HG03103 (cell line): ENCODE measurements at regions not wholly inside any gene's neighbourhood (a gene's known extent, or its start where the extent isn't known, plus 50 kb on each side); places are given as distances from the start of the nearest gene placed in this dataset.

Experiments
- ATAC-seq: cut with Tn5 transposase; IDR thresholded peaks from one replicate; pipeline ENCODE4 v1.9.1; 2021; ENCODE audit warnings: low read depth; ENCODE audit not compliant: unreplicated experiment

GRCh38 chr9:78557540-78557939, 260.6 kb downstream of the PSAT1 start:
- ATAC-seq = no peak

GRCh38 chr9:78559449-78559885, 262.5 kb downstream of the PSAT1 start:
- ATAC-seq = no peak

GRCh38 chr9:78562021-78562420, 265.1 kb downstream of the PSAT1 start:
- no peak for ATAC-seq

- no peak for ATAC-seq
These were observed 266.3 kb downstream of the PSAT1 start for GRCh38 chr9:78563269-78563668.

- no peak for ATAC-seq
These were observed 268.6 kb downstream of the PSAT1 start for GRCh38 chr9:78565481-78565880.

GRCh38 chr9:78566521-78566920, 269.6 kb downstream of the PSAT1 start:
- no peak for ATAC-seq

- no peak for ATAC-seq
These were observed 270.2 kb downstream of the PSAT1 start for GRCh38 chr9:78566948-78567675.

- no peak for ATAC-seq
These were observed 270.8 kb downstream of the PSAT1 start for GRCh38 chr9:78567693-78568092.

GRCh38 chr9:78568774-78569173, 271.8 kb downstream of the PSAT1 start:
- no peak for ATAC-seq

- ATAC-seq = no peak
These were observed 275.3 kb downstream of the PSAT1 start for GRCh38 chr9:78572266-78572665.

- no peak for ATAC-seq
These were observed 276.3 kb downstream of the PSAT1 start for GRCh38 chr9:78573205-78573604.

GRCh38 chr9:78573669-78574068, 276.7 kb downstream of the PSAT1 start:
- ATAC-seq = no peak

GRCh38 chr9:78574354-78575045, 277.6 kb downstream of the PSAT1 start:
- ATAC-seq = no peak

- no peak for ATAC-seq
These were observed 278.2 kb downstream of the PSAT1 start for GRCh38 chr9:78575081-78575480.

GRCh38 chr9:78575771-78576170, 278.8 kb downstream of the PSAT1 start:
- ATAC-seq = no peak

GRCh38 chr9:78577156-78577906, 280.4 kb downstream of the PSAT1 start:
- ATAC-seq = no peak

GRCh38 chr9:78578072-78578471, 281.1 kb downstream of the PSAT1 start:
- ATAC-seq = no peak

- no peak for ATAC-seq
These were observed 285.9 kb downstream of the PSAT1 start for GRCh38 chr9:78582821-78583220.

GRCh38 chr9:78584589-78584988, 287.7 kb downstream of the PSAT1 start:
- ATAC-seq = no peak

- no peak for ATAC-seq
These were observed 289.0 kb downstream of the PSAT1 start for GRCh38 chr9:78585909-78586308.

- ATAC-seq = no peak
These were observed 293.1 kb downstream of the PSAT1 start for GRCh38 chr9:78590068-78590467.
